HEK293 (cell line): ENCODE measurements at regions not wholly inside any gene's neighbourhood (a gene's known extent, or its start where the extent isn't known, plus 50 kb on each side); places are given as distances from the start of the nearest gene placed in this dataset.

ENCODE experiments used
- YY1 ChIP-seq: fragments of 450-650 bp; formaldehyde crosslinking; IDR thresholded peaks from 2 replicates; pipeline ENCODE4 v1.5.1; 2018; ENCODE audit warnings: missing biosample characterization, missing genetic modification characterization
- ZNF23 ChIP-seq: fragments of 450-650 bp; formaldehyde crosslinking; IDR thresholded peaks from 2 replicates; pipeline ENCODE4 v1.5.1; 2016; ENCODE audit warnings: missing biosample characterization, missing genetic modification characterization, borderline replicate concordance
- ZNF768 ChIP-seq: fragments of 450-650 bp; formaldehyde crosslinking; IDR thresholded peaks from 2 replicates; pipeline ENCODE4 v1.5.1; 2018; ENCODE audit warnings: missing biosample characterization, mild to moderate bottlenecking, missing genetic modification characterization
- TF ChIP-seq, protein P1 (sequence below): sonication (generic); formaldehyde crosslinking; IDR thresholded peaks from 2 replicates; pipeline ENCODE4 v1.8.1; 2022; ENCODE audit warnings: mild to moderate bottlenecking, moderate library complexity, missing genetic modification reagents
- TF ChIP-seq, protein P2 (sequence below): fragments of 450-650 bp; formaldehyde crosslinking; IDR thresholded peaks from 2 replicates; pipeline ENCODE4 v1.5.1; 2016; ENCODE audit warnings: missing biosample characterization, missing genetic modification characterization

DNA sequence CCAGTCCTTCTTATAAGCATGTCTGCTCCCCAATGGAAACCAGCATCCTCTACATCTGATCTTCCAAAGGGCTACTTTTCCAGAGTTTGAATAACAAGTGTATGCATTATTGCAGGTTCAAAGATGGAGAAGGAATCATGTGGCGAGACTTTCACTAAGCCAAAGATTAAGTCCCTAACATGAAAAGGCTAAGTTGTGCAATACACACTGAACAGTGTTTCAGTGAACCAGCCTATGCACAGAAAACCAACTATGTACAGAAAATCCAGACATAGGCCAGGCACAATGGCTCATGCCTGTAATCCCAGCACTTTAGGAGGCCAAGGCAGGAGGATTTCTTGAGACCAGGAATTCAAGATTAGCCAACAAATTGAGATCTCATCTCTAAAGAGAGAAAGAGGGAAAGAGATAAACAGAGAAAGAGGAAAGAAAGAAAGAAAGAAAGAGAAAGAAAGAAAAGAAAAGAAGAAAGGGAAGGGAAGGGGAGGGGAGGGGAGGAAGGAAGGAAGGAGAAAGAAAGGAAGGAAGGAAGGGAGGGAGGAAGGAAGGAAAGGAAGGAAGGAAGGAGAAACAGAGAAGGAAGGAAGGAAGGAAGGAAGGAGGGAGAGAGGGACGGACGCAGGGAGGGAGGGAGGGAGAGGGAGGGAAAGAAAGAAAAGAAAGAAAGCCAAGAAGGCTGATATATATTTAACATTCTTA lies 181.7 kb downstream of the LTN1 start:
- TF ChIP-seq, protein P1, sequence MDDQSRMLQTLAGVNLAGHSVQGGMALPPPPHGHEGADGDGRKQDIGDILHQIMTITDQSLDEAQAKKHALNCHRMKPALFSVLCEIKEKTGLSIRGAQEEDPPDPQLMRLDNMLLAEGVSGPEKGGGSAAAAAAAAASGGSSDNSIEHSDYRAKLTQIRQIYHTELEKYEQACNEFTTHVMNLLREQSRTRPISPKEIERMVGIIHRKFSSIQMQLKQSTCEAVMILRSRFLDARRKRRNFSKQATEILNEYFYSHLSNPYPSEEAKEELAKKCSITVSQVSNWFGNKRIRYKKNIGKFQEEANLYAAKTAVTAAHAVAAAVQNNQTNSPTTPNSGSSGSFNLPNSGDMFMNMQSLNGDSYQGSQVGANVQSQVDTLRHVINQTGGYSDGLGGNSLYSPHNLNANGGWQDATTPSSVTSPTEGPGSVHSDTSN (CRISPR knock-in tag): no peak
- TF ChIP-seq ZNF768 (no peak), YY1 (tag by site-specific recombination) (no peak), ZNF23 (tag by site-specific recombination) (no peak)
- TF ChIP-seq, protein P2, sequence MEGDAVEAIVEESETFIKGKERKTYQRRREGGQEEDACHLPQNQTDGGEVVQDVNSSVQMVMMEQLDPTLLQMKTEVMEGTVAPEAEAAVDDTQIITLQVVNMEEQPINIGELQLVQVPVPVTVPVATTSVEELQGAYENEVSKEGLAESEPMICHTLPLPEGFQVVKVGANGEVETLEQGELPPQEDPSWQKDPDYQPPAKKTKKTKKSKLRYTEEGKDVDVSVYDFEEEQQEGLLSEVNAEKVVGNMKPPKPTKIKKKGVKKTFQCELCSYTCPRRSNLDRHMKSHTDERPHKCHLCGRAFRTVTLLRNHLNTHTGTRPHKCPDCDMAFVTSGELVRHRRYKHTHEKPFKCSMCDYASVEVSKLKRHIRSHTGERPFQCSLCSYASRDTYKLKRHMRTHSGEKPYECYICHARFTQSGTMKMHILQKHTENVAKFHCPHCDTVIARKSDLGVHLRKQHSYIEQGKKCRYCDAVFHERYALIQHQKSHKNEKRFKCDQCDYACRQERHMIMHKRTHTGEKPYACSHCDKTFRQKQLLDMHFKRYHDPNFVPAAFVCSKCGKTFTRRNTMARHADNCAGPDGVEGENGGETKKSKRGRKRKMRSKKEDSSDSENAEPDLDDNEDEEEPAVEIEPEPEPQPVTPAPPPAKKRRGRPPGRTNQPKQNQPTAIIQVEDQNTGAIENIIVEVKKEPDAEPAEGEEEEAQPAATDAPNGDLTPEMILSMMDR (tag by site-specific recombination): no peak
